HCT116 (cell line): ENCODE measurements at regions not wholly inside any gene's neighbourhood (a gene's known extent, or its start where the extent isn't known, plus 50 kb on each side); places are given as distances from the start of the nearest gene placed in this dataset.

Experiments
- ATAC-seq: fragments of 200-7000 bp; cut with Tn5 transposase; 2 replicates; pipeline ENCODE4 v1.9.1; 2020; ENCODE audit warnings: mild to moderate bottlenecking, moderate library complexity
- BruUV-seq: library from RNA; stranded (reverse); fragments of 400-500 nt; replicated peaks from 2 replicates; lab custom pipeline; 2021; lab: Mats Ljungman, UMichigan
- CTCF ChIA-PET: fragments of 300-600 bp; sonication (Branson Sonifier 250); formaldehyde crosslinking; loops from one replicate; lab custom pipeline; 2021; ENCODE audit warnings: antibody characterized with exemption; lab: Charles Lee
- POLR2A ChIA-PET: fragments of 300-600, 350-600 bp; sonication (Branson Sonifier 250); formaldehyde crosslinking; loops from one replicate; lab custom pipeline; 2021; ENCODE audit warnings: antibody characterized with exemption; lab: Charles Lee
- RAD21 ChIA-PET, 2 experiments: fragments of 300-600 bp; sonication (Branson Sonifier 250); formaldehyde crosslinking; loops; one replicate each; lab custom pipeline; 2023; ENCODE audit warnings: low total read pairs in 2 of 2; ENCODE audit not compliant: uncharacterized antibody in 2 of 2, unreplicated experiment in 2 of 2, low non-redundant PET in 1 of 2; lab: Charles Lee
- DNase-seq: peaks from one replicate; pipeline ENCODE4 v3.0.0-alpha.2; 2010; ENCODE audit warnings: low read depth, low spot score
- H2AFZ ChIP-seq: fragments of 200-600 bp; shearing (Covaris generic), sonication (generic); 2 replicates; pipeline ENCODE4 v1.6.1; 2017; ENCODE audit warnings: low read depth, mixed run types, mixed read lengths, antibody characterized with exemption, low read length; ENCODE audit not compliant: poor library complexity, severe bottlenecking
- H3K27ac ChIP-seq: 2 replicates; pipeline ENCODE4 v1.5.1; 2012; ENCODE audit warnings: low read depth, low read length
- H3K27me3 ChIP-seq: fragments of 200-600 bp; sonication (generic); 2 replicates; pipeline ENCODE4 v1.6.1; 2016; ENCODE audit warnings: mixed run types, low read length, mixed read lengths; ENCODE audit not compliant: insufficient read depth
- H3K36me3 ChIP-seq, 2 experiments: fragments of 200-500 bp in 1 of 2; fragments of 200-600 bp in 1 of 2; sonication (Bioruptor generic) in 1 of 2; sonication (generic) in 1 of 2; 2 replicates each; pipeline versions ENCODE4 v1.5.1 to v1.6.1; 2014 to 2016; ENCODE audit warnings: low read length in 2 of 2, inconsistent platforms in 1 of 2, mixed read lengths in 1 of 2, mixed run types in 1 of 2; ENCODE audit not compliant: insufficient read depth in 2 of 2, control insufficient read depth in 1 of 2
- H3K4me1 ChIP-seq, 2 experiments: fragments of 200-600 bp in 1 of 2; sonication (generic) in 1 of 2; 2 replicates each; pipeline versions ENCODE4 v1.5.1 to v1.6.1; 2012 to 2017; ENCODE audit warnings: low read length in 2 of 2, inconsistent platforms in 1 of 2, mild to moderate bottlenecking in 1 of 2, mixed read lengths in 1 of 2, mixed run types in 1 of 2, moderate library complexity in 1 of 2; ENCODE audit not compliant: insufficient read depth in 2 of 2, control insufficient read depth in 1 of 2
- H3K4me2 ChIP-seq: fragments of 200-600 bp; sonication (generic); 2 replicates; pipeline ENCODE4 v1.6.1; 2017; ENCODE audit warnings: mixed run types, low read length, mixed read lengths
- H3K4me3 ChIP-seq, 2 experiments: fragments of 200-600 bp in 1 of 2; sonication (generic) in 1 of 2; replicated peaks in 1 of 2; 2 replicates each; pipeline ENCODE4 v1.5.1; 2011 to 2016; ENCODE audit warnings: low read length in 2 of 2, control low read depth in 1 of 2, low read depth in 1 of 2, mild to moderate bottlenecking in 1 of 2, mixed read lengths in 1 of 2, mixed run types in 1 of 2
- H3K79me2 ChIP-seq: fragments of 200-600 bp; sonication (generic); 2 replicates; pipeline ENCODE4 v1.6.1; 2017; ENCODE audit warnings: mild to moderate bottlenecking, mixed run types, low read length, moderate library complexity, mixed read lengths; ENCODE audit not compliant: insufficient read depth
- H3K9ac ChIP-seq: fragments of 200-600 bp; sonication (generic); 2 replicates; pipeline ENCODE4 v1.6.1; 2016; ENCODE audit warnings: low read length, mixed read lengths
- H3K9me2 ChIP-seq: fragments of 200-600 bp; sonication (generic), shearing (Covaris generic); 2 replicates; pipeline ENCODE4 v1.6.1; 2017; ENCODE audit warnings: mixed run types, mild to moderate bottlenecking, moderate library complexity; ENCODE audit not compliant: insufficient read depth
- H3K9me3 ChIP-seq, 2 experiments: fragments of 200-500 bp in 1 of 2; fragments of 200-600 bp in 1 of 2; sonication (Bioruptor generic) in 1 of 2; sonication (generic) in 1 of 2; 2 replicates each; pipeline ENCODE4 v1.6.1; 2014 to 2017; ENCODE audit warnings: low read length in 2 of 2, mixed read lengths in 2 of 2, inconsistent platforms in 1 of 2, low read depth in 1 of 2, mild to moderate bottlenecking in 1 of 2, mixed run types in 1 of 2, moderate library complexity in 1 of 2; ENCODE audit not compliant: control insufficient read depth in 1 of 2, insufficient read depth in 1 of 2
- H4K20me1 ChIP-seq: fragments of 200-600 bp; sonication (generic), shearing (Covaris generic); 2 replicates; pipeline ENCODE4 v1.6.1; 2017; ENCODE audit warnings: mixed run types, mild to moderate bottlenecking, moderate library complexity; ENCODE audit not compliant: insufficient read depth
- ATF3 ChIP-seq: IDR thresholded peaks from 2 replicates; pipeline ENCODE4 v1.6.1; 2012
- CBX3 ChIP-seq: IDR thresholded peaks from 2 replicates; pipeline ENCODE4 v1.6.1; 2012; ENCODE audit warnings: low read depth
- CTCF ChIP-seq, 3 experiments: fragments of 200-600 bp in 1 of 3; sonication (generic) in 1 of 3; IDR thresholded peaks in 2 of 3; conservative IDR thresholded peaks in 1 of 3; 2 replicates each; pipeline ENCODE4 v1.5.1; 2012 to 2017; ENCODE audit warnings: low read depth in 2 of 3, low read length in 2 of 3, antibody characterized with exemption in 1 of 3, borderline replicate concordance in 1 of 3, control low read depth in 1 of 3, mild to moderate bottlenecking in 1 of 3, mixed read lengths in 1 of 3, mixed run types in 1 of 3, moderate library complexity in 1 of 3; ENCODE audit not compliant: insufficient read depth in 1 of 3
- EGR1 ChIP-seq: IDR thresholded peaks from 2 replicates; pipeline ENCODE4 v1.6.1; 2012; ENCODE audit warnings: low read depth
- EZH2phosphoT487 ChIP-seq: fragments of 200-600 bp; IDR thresholded peaks from 2 replicates; pipeline ENCODE4 v1.6.1; 2018; ENCODE audit warnings: antibody characterized with exemption, borderline replicate concordance
- MAX ChIP-seq: IDR thresholded peaks from 2 replicates; pipeline ENCODE4 v1.6.1; 2012
- POLR2A ChIP-seq: IDR thresholded peaks from 2 replicates; pipeline ENCODE4 v1.7.0; 2011; ENCODE audit warnings: borderline replicate concordance; ENCODE audit not compliant: insufficient read depth, insufficient read length; ENCODE audit errors: extremely low read depth
- POLR2AphosphoS5 ChIP-seq: IDR thresholded peaks from 2 replicates; pipeline ENCODE4 v1.6.1; 2011; ENCODE audit warnings: mild to moderate bottlenecking, low read depth, low read length, moderate library complexity
- RAD21 ChIP-seq: IDR thresholded peaks from 2 replicates; pipeline ENCODE4 v1.6.1; 2012; ENCODE audit warnings: low read depth, mild to moderate bottlenecking
- SP1 ChIP-seq: IDR thresholded peaks from 2 replicates; pipeline ENCODE4 v1.6.1; 2012; ENCODE audit warnings: low read depth
- SRF ChIP-seq: IDR thresholded peaks from 2 replicates; pipeline ENCODE4 v1.6.1; 2012; ENCODE audit warnings: low read depth
- TCF7L2 ChIP-seq: IDR thresholded peaks from 2 replicates; pipeline ENCODE4 v1.7.0; 2011; ENCODE audit warnings: borderline replicate concordance, inconsistent platforms; ENCODE audit not compliant: insufficient read depth, insufficient read length; ENCODE audit errors: extremely low read depth
- ZNF274 ChIP-seq: fragments of 200-500 bp; sonication (Bioruptor generic); IDR thresholded peaks from 2 replicates; pipeline ENCODE4 v1.6.1; 2014; ENCODE audit warnings: mild to moderate bottlenecking, low read depth, low read length, inconsistent platforms
- intact Hi-C: fragments of 100-400 bp; cut with micrococcal nuclease; formaldehyde crosslinking; loops from 2 replicates; pipeline ENCODE4 v1.10.0; 2022
- TF ChIP-seq, protein P1 (sequence below): IDR thresholded peaks from 2 replicates; pipeline ENCODE4 v1.6.1; 2011; ENCODE audit warnings: mild to moderate bottlenecking, low read length, moderate library complexity; ENCODE audit not compliant: insufficient replicate concordance; ENCODE audit errors: extremely low read depth

DNA sequence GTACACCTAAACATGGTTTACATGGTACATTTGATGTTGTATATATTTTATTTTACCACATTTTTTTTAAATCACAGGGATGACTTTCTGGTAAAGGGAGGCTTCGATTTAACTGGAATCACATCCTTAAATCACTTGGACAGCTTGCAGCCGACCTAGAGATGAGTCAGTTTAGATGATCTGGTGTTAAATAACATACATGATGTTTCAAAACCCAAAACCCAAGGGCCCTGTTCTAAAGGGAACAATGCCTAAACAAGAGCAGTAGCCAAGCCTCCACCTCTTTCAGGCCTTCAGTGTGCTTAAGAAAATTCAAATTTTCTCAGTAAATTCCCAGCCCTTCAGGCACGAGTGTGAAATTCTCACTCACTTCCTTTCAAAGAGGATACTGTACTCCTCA lies 108.8 kb downstream of the WT1 start:
- intact Hi-C loops: no loop called here
- H3K36me3 ChIP-seq: no peaks in the 10 kb centered on the region
- no peaks in the 10 kb centered on the region for H3K4me1 ChIP-seq
- DNase-seq (no peak), ATAC-seq (no peak)
- no peak overlapping the region for H3K4me3 ChIP-seq
- TF ChIP-seq ATF3 (no peak), CBX3 (no peak), POLR2AphosphoS5 (no peak), SRF (no peak), EGR1 (no peak)
- TF ChIP-seq, protein P1, sequence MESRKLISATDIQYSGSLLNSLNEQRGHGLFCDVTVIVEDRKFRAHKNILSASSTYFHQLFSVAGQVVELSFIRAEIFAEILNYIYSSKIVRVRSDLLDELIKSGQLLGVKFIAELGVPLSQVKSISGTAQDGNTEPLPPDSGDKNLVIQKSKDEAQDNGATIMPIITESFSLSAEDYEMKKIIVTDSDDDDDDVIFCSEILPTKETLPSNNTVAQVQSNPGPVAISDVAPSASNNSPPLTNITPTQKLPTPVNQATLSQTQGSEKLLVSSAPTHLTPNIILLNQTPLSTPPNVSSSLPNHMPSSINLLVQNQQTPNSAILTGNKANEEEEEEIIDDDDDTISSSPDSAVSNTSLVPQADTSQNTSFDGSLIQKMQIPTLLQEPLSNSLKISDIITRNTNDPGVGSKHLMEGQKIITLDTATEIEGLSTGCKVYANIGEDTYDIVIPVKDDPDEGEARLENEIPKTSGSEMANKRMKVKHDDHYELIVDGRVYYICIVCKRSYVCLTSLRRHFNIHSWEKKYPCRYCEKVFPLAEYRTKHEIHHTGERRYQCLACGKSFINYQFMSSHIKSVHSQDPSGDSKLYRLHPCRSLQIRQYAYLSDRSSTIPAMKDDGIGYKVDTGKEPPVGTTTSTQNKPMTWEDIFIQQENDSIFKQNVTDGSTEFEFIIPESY: no peak
- no peaks in the 10 kb centered on the region for H3K9me3 ChIP-seq
- no peaks in the 10 kb centered on the region for H3K79me2 ChIP-seq
- H3K4me2 ChIP-seq: no peak overlapping the region
- ChIA-PET CTCF (no interaction called here), RAD21 (no interaction called here), POLR2A (no interaction called here)
- no peak overlapping the region for H3K9ac ChIP-seq
- H4K20me1 ChIP-seq: no peaks in the 10 kb centered on the region
- no peaks in the 10 kb centered on the region for H3K9me2 ChIP-seq
- BruUV-seq: no TSS peak
- no peak overlapping the region for H3K27ac ChIP-seq
- H2AFZ ChIP-seq: no peak overlapping the region
- H3K27me3 ChIP-seq: no peaks in the 10 kb centered on the region

GRCh38 chr11:32328392-32328791 lies 106.9 kb downstream of the WT1 start:
- POLR2A ChIA-PET: no interaction called here
- ATAC-seq (no peak), DNase-seq (no peak)
- H3K36me3 ChIP-seq: no peaks in the 10 kb centered on the region
- intact Hi-C loops: no loop called here
- no peak overlapping the region for H3K4me3 ChIP-seq
- H3K9me3 ChIP-seq: no peaks in the 10 kb centered on the region
- no TSS peak for BruUV-seq
- TF ChIP-seq RAD21 (no peak), ZNF274 (no peak), POLR2A (no peak), EZH2phosphoT487 (no peak), CTCF (IDR thresholded peaks at IDR 0.05 in 2 of 3, conservative IDR thresholded peaks at IDR 0.05 in 1 of 3; ENCODE audit: borderline replicate concordance in 1 of 3, insufficient read depth in 1 of 3, low read depth in 2 of 3, low read length in 2 of 3) (no peak), TCF7L2 (no peak), EGR1 (no peak), MAX (no peak), SP1 (no peak)
- H3K9ac ChIP-seq: no peak overlapping the region
- no peaks in the 10 kb centered on the region for H3K4me1 ChIP-seq
- no peaks in the 10 kb centered on the region for H3K79me2 ChIP-seq
- H4K20me1 ChIP-seq: no peaks in the 10 kb centered on the region
- no peaks in the 10 kb centered on the region for H3K9me2 ChIP-seq
- no peak overlapping the region for H3K4me2 ChIP-seq
- CTCF ChIA-PET: no interaction called here
- H2AFZ ChIP-seq: no peak overlapping the region
- H3K27ac ChIP-seq: no peak overlapping the region
- H3K27me3 ChIP-seq: no peaks in the 10 kb centered on the region
- RAD21 ChIA-PET: no interaction called here
